GM12874 (cell line): ENCODE measurements at regions not wholly inside any gene's neighbourhood (a gene's known extent, or its start where the extent isn't known, plus 50 kb on each side); places are given as distances from the start of the nearest gene placed in this dataset.

Experiments
- TF ChIP-seq, protein P1 (sequence below): IDR thresholded peaks from 2 replicates; pipeline ENCODE4 v1.5.1; 2011; ENCODE audit warnings: low read depth, mild to moderate bottlenecking, control low read depth, low read length, moderate library complexity; ENCODE audit not compliant: insufficient read depth

DNA sequence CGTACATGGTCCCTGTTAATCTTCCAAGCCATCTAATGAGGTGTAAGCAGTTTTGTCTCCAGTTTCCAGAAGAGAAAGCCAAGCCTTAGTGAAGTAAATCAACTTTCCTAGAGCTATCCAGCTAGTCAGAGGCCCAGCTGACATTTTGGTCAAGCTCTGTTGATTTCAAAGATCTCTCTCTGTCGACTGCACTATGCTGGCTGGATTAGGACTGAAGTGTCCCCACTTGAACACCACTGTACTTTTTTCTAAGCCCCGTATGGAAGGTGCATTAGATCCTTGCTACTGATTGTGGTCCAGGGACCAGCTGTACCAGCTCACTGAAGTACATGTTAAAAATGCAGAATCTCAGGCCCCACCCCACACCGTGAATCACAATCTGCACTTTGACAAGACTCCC is 176.5 kb upstream of the NAV2 start:
- TF ChIP-seq, protein P1, sequence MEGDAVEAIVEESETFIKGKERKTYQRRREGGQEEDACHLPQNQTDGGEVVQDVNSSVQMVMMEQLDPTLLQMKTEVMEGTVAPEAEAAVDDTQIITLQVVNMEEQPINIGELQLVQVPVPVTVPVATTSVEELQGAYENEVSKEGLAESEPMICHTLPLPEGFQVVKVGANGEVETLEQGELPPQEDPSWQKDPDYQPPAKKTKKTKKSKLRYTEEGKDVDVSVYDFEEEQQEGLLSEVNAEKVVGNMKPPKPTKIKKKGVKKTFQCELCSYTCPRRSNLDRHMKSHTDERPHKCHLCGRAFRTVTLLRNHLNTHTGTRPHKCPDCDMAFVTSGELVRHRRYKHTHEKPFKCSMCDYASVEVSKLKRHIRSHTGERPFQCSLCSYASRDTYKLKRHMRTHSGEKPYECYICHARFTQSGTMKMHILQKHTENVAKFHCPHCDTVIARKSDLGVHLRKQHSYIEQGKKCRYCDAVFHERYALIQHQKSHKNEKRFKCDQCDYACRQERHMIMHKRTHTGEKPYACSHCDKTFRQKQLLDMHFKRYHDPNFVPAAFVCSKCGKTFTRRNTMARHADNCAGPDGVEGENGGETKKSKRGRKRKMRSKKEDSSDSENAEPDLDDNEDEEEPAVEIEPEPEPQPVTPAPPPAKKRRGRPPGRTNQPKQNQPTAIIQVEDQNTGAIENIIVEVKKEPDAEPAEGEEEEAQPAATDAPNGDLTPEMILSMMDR: no peak

DNA sequence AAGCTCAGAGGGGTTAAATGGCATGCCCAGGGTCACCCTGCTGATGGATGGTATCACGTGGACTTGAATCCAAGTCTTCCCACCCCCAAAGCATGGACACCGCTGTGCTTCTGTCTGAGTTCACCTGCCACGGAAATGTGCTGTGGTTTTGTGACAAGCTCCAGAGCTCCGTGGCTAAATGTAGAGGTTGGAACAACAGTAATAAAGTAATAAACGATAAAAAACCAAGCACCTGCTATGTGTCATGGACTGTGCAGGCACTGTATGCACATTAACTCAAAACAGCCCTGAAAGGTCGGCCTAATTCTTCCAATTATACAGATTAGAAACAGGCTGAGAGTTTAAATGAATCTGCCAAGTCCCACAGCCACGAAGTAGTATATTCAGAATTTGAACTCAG is 182.1 kb upstream of the NAV2 start:
- TF ChIP-seq, protein P1: no peak

DNA sequence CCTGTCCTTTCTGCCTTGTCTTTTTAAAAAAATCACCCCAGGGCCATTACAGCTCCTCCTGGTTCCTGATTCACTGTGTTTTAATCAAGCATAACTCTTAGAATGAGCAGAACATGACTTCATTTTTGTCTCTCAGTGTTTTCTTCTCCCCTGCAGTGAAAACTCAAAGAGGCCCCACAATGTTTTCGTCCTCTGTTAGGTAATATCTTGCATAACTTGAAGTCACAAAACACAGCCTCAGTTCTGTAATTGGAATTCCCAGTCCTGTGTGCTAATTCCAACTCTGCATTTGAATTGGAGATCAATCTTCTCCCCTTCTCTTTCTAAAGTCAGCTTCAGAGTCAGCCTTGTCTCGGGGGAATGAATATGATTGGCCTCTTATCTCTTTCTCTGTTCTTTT is 186.5 kb upstream of the NAV2 start:
- TF ChIP-seq, protein P1: no peak

GRCh38 chr11:19525714-19526113 is 186.9 kb upstream of the NAV2 start:
- TF ChIP-seq, protein P1: no peak

DNA sequence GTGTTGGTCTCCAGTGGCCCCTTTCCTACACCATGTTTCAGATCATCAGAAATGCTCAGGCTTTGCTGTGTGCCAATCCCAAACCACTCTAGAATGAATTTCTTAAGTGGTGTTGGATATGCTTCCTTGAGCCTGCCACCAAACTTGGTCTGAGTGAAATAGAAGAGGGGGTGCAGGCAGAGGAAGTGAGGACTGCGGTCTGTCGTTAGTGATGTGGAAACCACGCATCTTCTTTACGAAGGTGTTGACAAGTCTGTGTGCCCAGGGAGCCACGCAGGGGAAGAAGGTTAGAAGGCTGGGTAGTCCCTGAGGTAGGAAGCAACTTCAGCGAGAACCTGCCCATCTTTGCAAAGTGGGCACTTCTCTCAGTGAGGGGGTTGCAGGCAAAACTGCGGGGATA is 187.4 kb upstream of the NAV2 start:
- TF ChIP-seq, protein P1: no peak

DNA sequence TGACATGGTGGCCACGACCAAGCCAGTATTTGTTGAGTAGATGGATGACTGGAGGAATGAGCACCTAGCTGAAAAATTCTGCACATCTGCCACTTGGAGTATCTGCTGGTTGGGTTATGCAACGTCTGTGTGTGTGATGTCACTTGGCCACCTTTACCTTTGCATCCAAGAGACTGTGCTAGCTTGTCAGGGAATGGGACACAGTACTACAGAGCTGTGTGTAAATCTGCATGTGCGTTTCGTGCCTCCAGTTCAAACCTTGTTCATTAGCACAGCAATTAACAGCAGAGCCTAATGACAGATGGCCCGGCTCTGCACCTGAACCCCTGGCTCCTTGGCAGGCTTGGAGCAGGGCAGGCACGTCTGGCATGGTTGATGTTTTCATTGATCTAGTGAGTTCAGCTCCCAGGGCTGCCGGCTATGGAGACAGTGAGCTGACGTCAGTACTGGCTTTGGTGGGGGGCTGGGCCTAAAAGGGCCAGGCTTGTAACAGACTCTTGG is 188.4 kb upstream of the NAV2 start:
- TF ChIP-seq, protein P1: no peak

DNA sequence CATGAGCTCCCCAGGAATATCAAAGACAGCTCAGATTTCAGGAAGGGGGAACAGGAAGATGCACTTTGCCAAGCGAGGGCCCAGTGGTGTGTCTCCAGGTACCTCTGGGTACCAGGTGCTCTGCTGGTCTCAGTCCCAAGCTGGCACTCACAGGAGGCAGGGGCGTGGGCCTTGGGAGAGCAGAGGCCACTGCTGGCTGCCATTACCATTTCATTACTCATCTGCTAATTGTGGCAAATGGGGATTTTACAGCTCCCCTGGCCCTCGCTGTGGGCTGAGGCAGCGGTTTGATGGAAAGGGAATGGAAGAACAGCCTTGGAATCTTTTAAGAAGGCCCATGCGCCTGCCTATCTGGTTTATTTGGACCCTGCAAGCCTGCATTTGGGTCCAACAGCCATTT is 192.0 kb upstream of the NAV2 start:
- TF ChIP-seq, protein P1: no peak
